ENCODE measurements at regions not wholly inside any gene's neighbourhood (a gene's known extent, or its start where the extent isn't known, plus 50 kb on each side); places are given as distances from the start of the nearest gene placed in this dataset.

DNA sequence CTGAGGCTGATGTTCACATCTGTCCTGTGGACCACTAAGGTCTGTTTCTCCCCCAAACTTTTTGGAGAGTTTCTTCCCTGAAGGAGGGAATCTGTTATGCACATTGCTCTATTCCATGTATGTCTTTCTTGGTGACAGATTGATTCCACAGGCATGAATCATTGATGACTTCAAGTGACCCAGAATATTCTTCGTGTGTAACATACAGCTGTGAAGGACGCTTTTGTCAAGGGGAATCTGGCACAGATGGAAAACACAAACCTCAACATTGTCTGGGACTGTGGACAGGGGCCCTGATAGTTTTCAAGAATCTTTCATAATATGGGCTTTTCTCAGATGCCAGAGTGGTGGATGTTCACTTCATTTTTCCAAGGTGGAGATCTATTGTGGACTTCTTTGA, 223.1 kb upstream of the MAF start:
- no TSS peak for BruUV-seq (replicated peaks)
- H3K36me3 ChIP-seq (ENCODE audit: control insufficient read depth, insufficient read depth, low read length): no peaks in the 10 kb centered on the region
- TF ChIP-seq TCF7L2 (IDR thresholded peaks at IDR 0.05; ENCODE audit: low read depth, low read length): no peak
- TF ChIP-seq POLR2AphosphoS5 (IDR thresholded peaks at IDR 0.05; ENCODE audit: low read depth, low read length): no peak
- TF ChIP-seq, protein P1, sequence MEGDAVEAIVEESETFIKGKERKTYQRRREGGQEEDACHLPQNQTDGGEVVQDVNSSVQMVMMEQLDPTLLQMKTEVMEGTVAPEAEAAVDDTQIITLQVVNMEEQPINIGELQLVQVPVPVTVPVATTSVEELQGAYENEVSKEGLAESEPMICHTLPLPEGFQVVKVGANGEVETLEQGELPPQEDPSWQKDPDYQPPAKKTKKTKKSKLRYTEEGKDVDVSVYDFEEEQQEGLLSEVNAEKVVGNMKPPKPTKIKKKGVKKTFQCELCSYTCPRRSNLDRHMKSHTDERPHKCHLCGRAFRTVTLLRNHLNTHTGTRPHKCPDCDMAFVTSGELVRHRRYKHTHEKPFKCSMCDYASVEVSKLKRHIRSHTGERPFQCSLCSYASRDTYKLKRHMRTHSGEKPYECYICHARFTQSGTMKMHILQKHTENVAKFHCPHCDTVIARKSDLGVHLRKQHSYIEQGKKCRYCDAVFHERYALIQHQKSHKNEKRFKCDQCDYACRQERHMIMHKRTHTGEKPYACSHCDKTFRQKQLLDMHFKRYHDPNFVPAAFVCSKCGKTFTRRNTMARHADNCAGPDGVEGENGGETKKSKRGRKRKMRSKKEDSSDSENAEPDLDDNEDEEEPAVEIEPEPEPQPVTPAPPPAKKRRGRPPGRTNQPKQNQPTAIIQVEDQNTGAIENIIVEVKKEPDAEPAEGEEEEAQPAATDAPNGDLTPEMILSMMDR (IDR thresholded peaks at IDR 0.05): no peak
- TF ChIP-seq REST (IDR thresholded peaks at IDR 0.05; ENCODE audit: insufficient read depth in 1 of 2, low read depth in 2 of 2, low read length in 1 of 2): no peak
- no peak for TF ChIP-seq SIN3A (IDR thresholded peaks at IDR 0.05; ENCODE audit: borderline replicate concordance, insufficient read depth, low read depth, low read length)
- no peak overlapping the region for H3K4me3 ChIP-seq (ENCODE audit: low read depth in 2 of 2, low read length in 2 of 2)
- H3K27me3 ChIP-seq (ENCODE audit: control insufficient read depth, insufficient read depth, low read length): no peaks in the 10 kb centered on the region
- H3K4me1 ChIP-seq (ENCODE audit: control insufficient read depth, insufficient read depth, low read length): no peaks in the 10 kb centered on the region
- no peak overlapping the region for H3K27ac ChIP-seq (ENCODE audit: low read length)
- ChIA-PET CTCF (interaction anchor here (0.6 kb wide), 1 partner anchor 114 kb away, joined by 5 read pairs; no protein-coding TSS in a partner anchor), POLR2A (no interaction called here)
- DNase-seq (ENCODE audit: low read depth, low spot score) (no peak), ATAC-seq (no peak)
- in situ Hi-C loops (cut with HindIII; ENCODE audit: low pct_unique_long_range_greater_than_20kb, low sequenced_read_pairs): no loop called here
- intact Hi-C loops (cut with micrococcal nuclease; ENCODE audit: unreplicated experiment): no loop called here
- H3K9me3 ChIP-seq (ENCODE audit: control insufficient read depth, insufficient read depth, low read depth, low read length): no peaks in the 10 kb centered on the region

DNA sequence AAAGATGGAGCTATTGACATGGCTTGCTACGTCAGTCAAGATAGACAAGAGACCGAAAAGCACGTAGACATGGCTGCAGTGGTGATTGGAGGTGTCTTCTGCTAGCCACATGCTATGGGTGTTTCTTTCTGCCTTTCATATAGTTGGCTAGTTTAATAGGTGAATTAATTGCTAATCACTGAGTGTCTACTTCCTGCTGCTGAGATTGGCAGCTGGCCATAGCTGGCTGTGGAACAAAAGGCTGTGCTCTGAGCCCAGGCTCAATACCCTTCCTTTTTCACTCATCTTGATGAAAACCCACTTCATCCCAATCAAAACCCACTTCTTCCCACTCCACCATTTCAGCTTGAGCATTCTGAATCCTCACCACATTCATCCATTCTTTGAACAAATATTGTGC, 221.4 kb upstream of the MAF start:
- Histone ChIP-seq H3K36me3 (ENCODE audit: control insufficient read depth, insufficient read depth, low read length) (no peaks in the 10 kb centered on the region), H3K27me3 (ENCODE audit: control insufficient read depth, insufficient read depth, low read length) (no peaks in the 10 kb centered on the region), H3K4me1 (ENCODE audit: control insufficient read depth, insufficient read depth, low read length) (no peaks in the 10 kb centered on the region), H3K27ac (ENCODE audit: low read length) (no peak overlapping the region), H3K4me3 (ENCODE audit: low read depth in 2 of 2, low read length in 2 of 2) (no peak overlapping the region), H3K9me3 (ENCODE audit: control insufficient read depth, insufficient read depth, low read depth, low read length) (no peaks in the 10 kb centered on the region)
- TF ChIP-seq SIN3A (IDR thresholded peaks at IDR 0.05; ENCODE audit: borderline replicate concordance, insufficient read depth, low read depth, low read length): no peak
- no peak for TF ChIP-seq TCF7L2 (IDR thresholded peaks at IDR 0.05; ENCODE audit: low read depth, low read length)
- TF ChIP-seq POLR2AphosphoS5 (IDR thresholded peaks at IDR 0.05; ENCODE audit: low read depth, low read length): no peak
- no peak for TF ChIP-seq REST (IDR thresholded peaks at IDR 0.05; ENCODE audit: insufficient read depth in 1 of 2, low read depth in 2 of 2, low read length in 1 of 2)
- TF ChIP-seq, protein P1 (IDR thresholded peaks at IDR 0.05): no peak
- DNase-seq (ENCODE audit: low read depth, low spot score) (no peak), ATAC-seq (no peak)
- CTCF ChIA-PET: no interaction called here
- POLR2A ChIA-PET: no interaction called here
- intact Hi-C loops (cut with micrococcal nuclease; ENCODE audit: unreplicated experiment): no loop called here
- no TSS peak for BruUV-seq (replicated peaks)
- in situ Hi-C loops (cut with HindIII; ENCODE audit: low pct_unique_long_range_greater_than_20kb, low sequenced_read_pairs): no loop called here
